Breast epithelium (tissue), 4 donors: ENCODE measurements at regions not wholly inside any gene's neighbourhood (a gene's known extent, or its start where the extent isn't known, plus 50 kb on each side); places are given as distances from the start of the nearest gene placed in this dataset.
A peak's percentile ranks its signal among the peaks of the same experiment; 100 is the strongest.

Experiments used
- DNase-seq, 2 donors: peaks; one replicate each; pipeline ENCODE4 v3.0.0-alpha.2; 2019; ENCODE audit warnings: low spot score in 2 of 2
- H3K27ac ChIP-seq, 2 donors: fragments of 200-600 bp; sonication (generic) in 1 of 2; one replicate each; pipeline ENCODE4 v1.5.1; 2016 to 2019; ENCODE audit warnings: mild to moderate bottlenecking in 1 of 2
- H3K27me3 ChIP-seq, 2 donors: fragments of 200-600 bp; sonication (generic) in 1 of 2; one replicate each; pipeline versions ENCODE4 v1.5.1 to v1.6.0; 2017 to 2019; ENCODE audit warnings: control low read depth in 1 of 2, mild to moderate bottlenecking in 1 of 2
- H3K36me3 ChIP-seq: fragments of 200-600 bp; one replicate; pipeline ENCODE4 v1.5.1; 2019
- H3K4me1 ChIP-seq, 2 donors: fragments of 200-600 bp; sonication (generic); one replicate each; pipeline ENCODE4 v1.5.1; 2016 to 2019; ENCODE audit warnings: control low read depth in 1 of 2
- H3K4me3 ChIP-seq, 3 donors: fragments of 200-600 bp; sonication (generic); 1 replicate in 2 of 3; 2 replicates in 1 of 3; pipeline ENCODE4 v1.5.1; 2016 to 2019; ENCODE audit warnings: mild to moderate bottlenecking in 3 of 3, moderate library complexity in 2 of 3
- H3K9me3 ChIP-seq, 2 donors: fragments of 200-600 bp; sonication (generic) in 1 of 2; one replicate each; pipeline ENCODE4 v1.5.1; 2016 to 2019; ENCODE audit warnings: control low read depth in 1 of 2
- POLR2A ChIP-seq: fragments of 450-650 bp; IDR thresholded peaks from one replicate; pipeline ENCODE4 v1.6.1; 2016; ENCODE audit warnings: antibody characterized with exemption, mild to moderate bottlenecking, moderate library complexity
- POLR2AphosphoS5 ChIP-seq, 3 donors: sonication (generic); formaldehyde crosslinking; IDR thresholded peaks; one replicate each; pipeline ENCODE4 v1.6.1; 2017; ENCODE audit warnings: antibody characterized with exemption in 3 of 3
- intact Hi-C: fragments of 100-400 bp; cut with DNase I; formaldehyde crosslinking; loops from one replicate; pipeline ENCODE4 v1.15.1; 2023; ENCODE audit warnings: low total_unique reads
- TF ChIP-seq, protein P1 (sequence below), 3 donors: fragments of 450-650 bp; IDR thresholded peaks; one replicate each; pipeline ENCODE4 v1.5.1; 2016 to 2017; ENCODE audit warnings: antibody characterized with exemption in 3 of 3, mild to moderate bottlenecking in 3 of 3, moderate library complexity in 3 of 3

DNA sequence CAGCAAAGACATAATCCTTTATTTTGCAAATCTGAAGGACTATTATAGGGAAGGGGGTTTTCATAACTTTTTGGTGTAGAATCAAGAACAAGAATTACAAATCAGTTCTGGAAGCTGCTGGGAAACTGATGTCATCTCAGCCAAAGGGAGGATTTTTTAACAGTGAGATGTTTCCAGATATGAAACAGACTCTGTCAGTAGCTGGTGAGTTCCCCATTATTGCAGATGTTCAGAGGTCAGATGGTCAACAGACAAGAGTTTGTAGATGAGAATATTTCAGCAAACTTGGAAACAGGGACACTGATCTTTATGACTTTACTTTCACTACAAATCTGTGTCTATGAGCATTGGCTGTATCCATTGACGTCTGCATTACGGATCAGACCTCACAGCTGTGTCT lies 71.9 kb upstream of the LPP start:
- Histone ChIP-seq H3K27ac (no peak overlapping the region), H3K36me3 (no peaks in the 10 kb centered on the region), H3K4me1 (no peaks in the 10 kb centered on the region), H3K27me3 (no peaks in the 10 kb centered on the region), H3K4me3 (no peak overlapping the region), H3K9me3 (no peaks in the 10 kb centered on the region)
- intact Hi-C loops, result no loop called here
- no peak for DNase-seq
- TF ChIP-seq POLR2A (no peak), POLR2AphosphoS5 (IDR thresholded peaks at IDR 0.05) (peak in 1 of 3 donors; percentile 78)
- TF ChIP-seq, protein P1, sequence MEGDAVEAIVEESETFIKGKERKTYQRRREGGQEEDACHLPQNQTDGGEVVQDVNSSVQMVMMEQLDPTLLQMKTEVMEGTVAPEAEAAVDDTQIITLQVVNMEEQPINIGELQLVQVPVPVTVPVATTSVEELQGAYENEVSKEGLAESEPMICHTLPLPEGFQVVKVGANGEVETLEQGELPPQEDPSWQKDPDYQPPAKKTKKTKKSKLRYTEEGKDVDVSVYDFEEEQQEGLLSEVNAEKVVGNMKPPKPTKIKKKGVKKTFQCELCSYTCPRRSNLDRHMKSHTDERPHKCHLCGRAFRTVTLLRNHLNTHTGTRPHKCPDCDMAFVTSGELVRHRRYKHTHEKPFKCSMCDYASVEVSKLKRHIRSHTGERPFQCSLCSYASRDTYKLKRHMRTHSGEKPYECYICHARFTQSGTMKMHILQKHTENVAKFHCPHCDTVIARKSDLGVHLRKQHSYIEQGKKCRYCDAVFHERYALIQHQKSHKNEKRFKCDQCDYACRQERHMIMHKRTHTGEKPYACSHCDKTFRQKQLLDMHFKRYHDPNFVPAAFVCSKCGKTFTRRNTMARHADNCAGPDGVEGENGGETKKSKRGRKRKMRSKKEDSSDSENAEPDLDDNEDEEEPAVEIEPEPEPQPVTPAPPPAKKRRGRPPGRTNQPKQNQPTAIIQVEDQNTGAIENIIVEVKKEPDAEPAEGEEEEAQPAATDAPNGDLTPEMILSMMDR (IDR thresholded peaks at IDR 0.05), result no peak

DNA sequence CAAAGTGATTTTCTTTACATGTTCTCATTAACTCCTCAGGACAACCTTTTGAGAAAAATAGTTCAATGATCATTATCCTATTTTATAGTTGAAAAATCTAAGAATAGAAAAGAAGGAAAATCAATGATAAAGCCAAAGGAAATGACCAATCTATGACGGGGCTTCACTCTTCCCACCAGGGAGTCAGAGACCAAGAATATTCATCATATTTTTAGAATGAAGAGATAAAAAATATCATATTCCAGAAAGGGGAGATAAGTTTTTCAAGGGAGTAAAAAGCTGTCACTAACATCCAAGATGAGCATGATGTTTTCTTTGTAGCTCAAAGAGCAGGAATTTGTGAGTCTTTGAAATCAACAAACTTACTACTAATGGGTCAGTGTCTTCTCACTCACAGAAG lies 71.5 kb upstream of the LPP start:
- H3K27me3 ChIP-seq, result no peaks in the 10 kb centered on the region
- H3K27ac ChIP-seq, result no peak overlapping the region
- TF ChIP-seq POLR2AphosphoS5 (IDR thresholded peaks at IDR 0.05) (no peak), POLR2A (no peak)
- TF ChIP-seq, protein P1 (IDR thresholded peaks at IDR 0.05), result no peak
- H3K4me1 ChIP-seq, result no peaks in the 10 kb centered on the region
- H3K4me3 ChIP-seq, result no peak overlapping the region
- H3K9me3 ChIP-seq, result no peaks in the 10 kb centered on the region
- no peaks in the 10 kb centered on the region for H3K36me3 ChIP-seq
- no peak for DNase-seq
- intact Hi-C loops, result no loop called here

DNA sequence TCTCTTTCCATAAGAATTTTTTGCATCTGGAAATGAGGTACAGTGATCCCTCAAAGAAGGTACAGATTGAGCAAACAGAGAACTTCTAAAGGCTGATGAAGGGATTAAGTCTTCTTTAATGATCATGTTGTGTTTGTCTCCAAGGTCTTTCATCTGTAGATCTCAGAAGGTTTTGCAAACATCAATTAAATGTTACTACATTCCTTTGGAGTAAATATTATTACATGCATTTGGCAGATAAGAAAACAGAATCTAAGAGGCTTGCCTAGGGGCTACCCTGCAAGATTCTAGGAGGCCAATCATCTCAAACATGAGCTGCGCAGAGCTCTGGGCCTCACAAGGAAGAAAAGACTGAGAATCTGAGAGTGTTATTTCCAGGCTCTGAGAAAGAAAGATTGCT lies 70.9 kb upstream of the LPP start:
- no peak for DNase-seq
- H3K4me3 ChIP-seq, result no peak overlapping the region
- no peak overlapping the region for H3K27ac ChIP-seq
- no peaks in the 10 kb centered on the region for H3K36me3 ChIP-seq
- no peaks in the 10 kb centered on the region for H3K4me1 ChIP-seq
- intact Hi-C loops, result no loop called here
- no peaks in the 10 kb centered on the region for H3K9me3 ChIP-seq
- H3K27me3 ChIP-seq, result no peaks in the 10 kb centered on the region
- no peak for TF ChIP-seq POLR2AphosphoS5 (IDR thresholded peaks at IDR 0.05)
- TF ChIP-seq, protein P1 (IDR thresholded peaks at IDR 0.05), result no peak
- no peak for TF ChIP-seq POLR2A

DNA sequence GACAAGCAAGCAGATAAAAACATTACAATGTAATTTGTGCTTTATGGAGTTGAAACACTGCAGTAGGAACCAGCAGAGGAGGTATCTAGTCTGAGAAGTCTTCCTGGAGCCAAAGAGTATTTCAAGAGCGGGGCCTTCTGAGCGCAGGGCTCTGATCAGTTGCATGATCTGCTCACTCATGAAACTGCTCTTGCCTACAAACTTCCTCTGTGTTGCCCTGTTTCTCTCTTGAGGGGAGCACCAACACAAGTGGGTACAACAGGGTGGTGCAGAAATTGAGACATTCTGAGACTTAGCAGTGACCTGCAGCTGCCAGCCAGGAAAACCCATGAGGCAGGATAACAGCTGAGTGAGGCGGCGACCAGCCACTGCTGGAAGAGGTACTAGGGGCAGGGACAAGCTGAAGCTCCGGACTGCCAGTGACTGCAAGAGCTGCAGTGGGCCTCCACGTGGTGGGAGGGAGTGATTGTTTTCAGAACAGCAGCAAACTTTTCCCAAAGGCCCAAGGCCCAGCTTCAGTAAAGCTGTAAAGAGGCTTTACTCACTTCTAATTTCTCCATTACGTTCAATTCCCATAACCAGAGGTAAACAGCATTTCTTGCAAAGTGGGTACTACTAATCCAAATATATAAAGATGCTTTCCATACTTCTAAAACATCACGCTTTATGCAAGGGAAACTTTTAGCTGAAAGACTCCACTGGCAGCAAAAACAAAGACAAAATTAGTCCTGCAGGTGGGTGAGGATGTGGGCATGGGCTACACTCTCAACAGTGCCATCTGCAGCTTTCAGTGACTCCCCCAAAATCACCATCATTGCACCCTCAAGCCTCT lies 69.0 kb upstream of the LPP start:
- DNase-seq, result no peak
- no peaks in the 10 kb centered on the region for H3K4me1 ChIP-seq
- no peaks in the 10 kb centered on the region for H3K9me3 ChIP-seq
- no peak overlapping the region for H3K4me3 ChIP-seq
- TF ChIP-seq, protein P1 (IDR thresholded peaks at IDR 0.05), result no peak
- TF ChIP-seq POLR2AphosphoS5 (IDR thresholded peaks at IDR 0.05) (no peak), POLR2A (no peak)
- no peaks in the 10 kb centered on the region for H3K27me3 ChIP-seq
- H3K36me3 ChIP-seq, result no peaks in the 10 kb centered on the region
- intact Hi-C loops, result no loop called here
- H3K27ac ChIP-seq, result no peak overlapping the region
